DMS53 treated with DMSO at 0.1 percent for 48 hours (cell line): ENCODE measurements at regions not wholly inside any gene's neighbourhood (a gene's known extent, or its start where the extent isn't known, plus 50 kb on each side); places are given as distances from the start of the nearest gene placed in this dataset.

Source experiments
- DNase-seq: peaks from one replicate; lab custom pipeline; 2025; ENCODE audit not compliant: unreplicated experiment; lab: John Stamatoyannopoulos, UW

- DNase-seq: no peak
Measured at GRCh38 chr20:24147479-24147878, 158.9 kb upstream of the GGTLC1 start.

GRCh38 chr20:24146231-24146634 lies 157.7 kb upstream of the GGTLC1 start:
- DNase-seq: no peak

- no peak for DNase-seq
Measured at GRCh38 chr20:24144371-24144770, 155.8 kb upstream of the GGTLC1 start.

- DNase-seq: no peak
Measured at GRCh38 chr20:24141111-24141510, 152.5 kb upstream of the GGTLC1 start.

GRCh38 chr20:24139846-24140245 lies 151.3 kb upstream of the GGTLC1 start:
- DNase-seq: no peak

GRCh38 chr20:24138951-24139350 lies 150.4 kb upstream of the GGTLC1 start:
- no peak for DNase-seq

- DNase-seq: no peak
Measured at GRCh38 chr20:24138196-24138857, 149.7 kb upstream of the GGTLC1 start.

GRCh38 chr20:24136659-24137246 lies 148.2 kb upstream of the GGTLC1 start:
- DNase-seq: no peak

- no peak for DNase-seq
Measured at GRCh38 chr20:24135781-24136180, 147.2 kb upstream of the GGTLC1 start.

GRCh38 chr20:24134930-24135329 lies 146.4 kb upstream of the GGTLC1 start:
- no peak for DNase-seq

GRCh38 chr20:24134284-24134683 lies 145.7 kb upstream of the GGTLC1 start:
- no peak for DNase-seq

- DNase-seq: no peak
Measured at GRCh38 chr20:24132246-24132645, 143.7 kb upstream of the GGTLC1 start.

- no peak for DNase-seq
Measured at GRCh38 chr20:24131684-24132083, 143.1 kb upstream of the GGTLC1 start.

- no peak for DNase-seq
Measured at GRCh38 chr20:24131281-24131680, 142.7 kb upstream of the GGTLC1 start.

GRCh38 chr20:24129641-24130040 lies 141.1 kb upstream of the GGTLC1 start:
- no peak for DNase-seq

GRCh38 chr20:24124951-24125650 lies 136.5 kb upstream of the GGTLC1 start:
- DNase-seq: no peak

GRCh38 chr20:24124003-24124402 lies 135.4 kb upstream of the GGTLC1 start:
- no peak for DNase-seq

GRCh38 chr20:24118441-24119175 lies 130.0 kb upstream of the GGTLC1 start:
- DNase-seq: no peak

GRCh38 chr20:24118034-24118433 lies 129.5 kb upstream of the GGTLC1 start:
- DNase-seq: no peak

GRCh38 chr20:24117383-24117782 lies 128.8 kb upstream of the GGTLC1 start:
- DNase-seq: no peak

GRCh38 chr20:24116611-24117010 lies 128.0 kb upstream of the GGTLC1 start:
- DNase-seq: no peak

- DNase-seq: no peak
Measured at GRCh38 chr20:24112360-24112759, 123.8 kb upstream of the GGTLC1 start.
